ENCODE measurements at regions not wholly inside any gene's neighbourhood (a gene's known extent, or its start where the extent isn't known, plus 50 kb on each side); places are given as distances from the start of the nearest gene placed in this dataset.

DNA sequence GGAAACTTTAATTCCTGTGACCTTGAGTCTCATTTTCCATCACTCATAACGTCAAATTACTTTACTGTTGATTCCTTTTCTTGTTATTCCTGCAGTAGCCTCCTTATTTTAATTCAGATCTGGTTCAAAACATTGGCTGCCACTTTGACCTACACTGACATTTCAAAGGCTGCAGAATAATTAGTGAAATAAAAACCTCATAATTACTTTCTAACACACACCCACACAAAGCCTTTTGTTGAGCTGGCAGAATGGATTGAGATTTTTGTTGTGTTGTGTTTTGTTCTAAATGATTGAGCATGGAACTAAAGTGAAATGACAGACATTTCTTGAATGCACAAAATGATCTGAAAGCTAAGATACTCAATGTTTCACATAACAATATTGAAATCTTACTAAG, 507.5 kb upstream of the STXBP6 start:
- intact Hi-C loops (cut with micrococcal nuclease): no loop called here
- ATAC-seq: no peak

GRCh38 chr14:25552826-25553225, 502.9 kb upstream of the STXBP6 start:
- DNase-seq (no peak), ATAC-seq (no peak)
- intact Hi-C loops (cut with micrococcal nuclease): no loop called here

More for the DNA sequence above, 507.5 kb upstream of the STXBP6 start:
- DNase-seq: no peak

GRCh38 chr14:25551674-25552073, 501.7 kb upstream of the STXBP6 start:
- ATAC-seq: no peak
- DNase-seq: no peak
- intact Hi-C loops (cut with micrococcal nuclease): no loop called here

DNA sequence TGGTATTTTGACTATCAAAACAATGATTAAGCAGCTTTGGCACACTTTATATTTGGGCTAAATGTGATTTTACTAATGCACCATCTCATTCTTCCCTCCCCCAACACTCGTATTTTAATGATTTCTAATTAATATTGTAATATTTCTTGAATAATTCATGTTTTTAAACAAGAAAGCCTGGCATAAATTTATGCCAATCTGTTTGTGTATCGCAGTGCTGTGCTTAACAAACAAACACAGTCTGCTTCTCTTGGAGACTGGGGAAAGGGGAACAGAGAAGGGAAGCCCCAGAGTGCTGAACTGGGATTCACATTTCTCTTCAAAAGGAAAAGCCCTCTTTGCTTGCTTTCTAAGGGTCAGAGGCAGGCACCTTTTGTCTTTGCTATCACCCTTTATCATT, 496.9 kb upstream of the STXBP6 start:
- ATAC-seq (no peak), DNase-seq (no peak)
- intact Hi-C loops (cut with micrococcal nuclease): no loop called here

DNA sequence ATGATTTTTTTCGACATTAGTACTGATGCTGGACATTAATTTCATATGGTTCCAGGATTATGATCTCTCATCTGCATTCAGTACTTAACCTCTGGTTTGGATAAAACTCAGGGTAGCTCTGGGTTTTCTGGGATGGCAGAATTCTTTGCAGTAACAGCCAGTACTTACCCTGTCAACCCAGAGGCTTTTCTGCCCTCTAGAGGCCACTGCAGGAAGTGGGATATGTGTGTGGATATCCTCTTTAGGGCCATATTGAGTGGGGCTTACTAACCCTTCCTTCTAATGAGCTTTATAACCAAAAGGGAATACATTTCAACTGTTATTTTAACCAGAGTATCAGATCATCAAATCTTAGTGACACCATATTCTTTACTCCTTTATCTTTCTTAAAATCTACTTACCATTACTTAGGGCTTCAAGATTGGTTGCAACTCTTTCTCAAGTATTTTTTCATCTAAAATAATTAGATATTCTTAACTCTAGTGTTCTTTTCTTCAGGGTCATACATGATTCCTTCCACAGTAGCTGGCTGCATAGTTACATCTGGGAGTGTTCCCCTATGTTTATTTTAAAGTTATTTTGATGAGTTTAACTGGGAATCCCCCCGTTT, 488.0 kb upstream of the STXBP6 start:
- intact Hi-C loops (cut with micrococcal nuclease): no loop called here
- DNase-seq (no peak), ATAC-seq (no peak)

GRCh38 chr14:25526290-25526689, 476.3 kb upstream of the STXBP6 start:
- DNase-seq: no peak
- no peak for ATAC-seq
- intact Hi-C loops (cut with micrococcal nuclease): no loop called here

DNA sequence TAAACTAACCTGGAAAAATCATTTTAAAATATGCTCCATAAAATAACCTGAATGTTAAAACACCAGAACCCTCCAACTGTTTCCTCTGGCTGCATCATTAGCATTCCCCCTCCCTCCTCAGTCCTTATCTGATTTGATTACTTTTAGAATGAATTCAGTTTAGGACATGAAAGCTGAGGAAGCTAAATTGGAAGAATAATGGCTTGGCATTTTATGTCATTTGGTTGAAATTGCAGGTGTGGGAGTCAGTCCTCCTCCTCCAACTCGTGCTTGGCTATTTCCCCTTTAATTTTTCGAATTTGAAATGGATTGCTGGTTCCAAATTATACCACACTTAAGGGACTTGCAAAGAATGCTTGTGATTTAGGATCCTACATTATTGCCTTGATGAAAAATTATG, 473.0 kb upstream of the STXBP6 start:
- no peak for DNase-seq
- ATAC-seq: no peak
- intact Hi-C loops (cut with micrococcal nuclease): no loop called here

DNA sequence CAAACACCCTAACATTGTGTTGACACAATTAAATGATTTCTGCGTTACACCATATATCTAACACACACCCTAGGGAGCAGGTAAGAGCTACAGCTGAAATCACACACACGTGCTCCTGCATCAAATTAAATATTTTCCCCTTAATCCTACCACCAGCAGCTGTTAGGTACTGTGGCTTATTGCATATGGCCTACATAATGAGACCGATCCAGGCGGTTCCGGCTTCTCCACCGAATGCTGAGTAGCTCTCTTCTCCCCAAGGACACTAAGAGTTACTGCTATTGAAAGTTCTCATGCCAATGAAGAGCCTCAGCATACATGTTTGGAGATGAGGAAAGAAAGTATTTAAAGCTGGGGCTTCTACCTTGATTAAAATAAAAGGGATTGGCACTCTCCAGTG, 472.2 kb upstream of the STXBP6 start:
- intact Hi-C loops (cut with micrococcal nuclease): no loop called here
- DNase-seq (no peak), ATAC-seq (no peak)

- DNase-seq (no peak), ATAC-seq (no peak)
- intact Hi-C loops (cut with micrococcal nuclease): no loop called here
Observed at GRCh38 chr14:25521616-25522015, 471.7 kb upstream of the STXBP6 start.

DNA sequence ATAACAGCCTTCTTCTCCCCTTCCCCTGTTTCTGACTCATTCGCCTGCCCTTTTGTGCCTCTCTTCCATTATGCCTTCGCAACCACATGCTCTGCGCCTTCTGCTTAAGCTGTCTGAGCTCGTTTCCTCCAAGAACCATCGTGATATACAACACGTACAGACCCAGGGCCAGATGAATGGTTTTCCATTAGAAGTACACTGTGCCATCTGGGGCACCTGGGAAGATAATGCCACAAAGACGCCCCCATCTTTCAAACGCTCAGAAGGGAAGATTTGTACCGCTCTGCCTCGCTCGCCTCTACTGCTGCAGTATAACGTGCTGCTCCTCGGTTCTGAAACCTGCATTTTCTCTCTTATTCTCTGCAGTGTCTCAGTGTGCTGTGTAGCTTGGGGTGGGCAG, 470.9 kb upstream of the STXBP6 start:
- intact Hi-C loops (cut with micrococcal nuclease): no loop called here
- DNase-seq: no peak
- ATAC-seq: no peak

- intact Hi-C loops (cut with micrococcal nuclease): no loop called here
- ATAC-seq (no peak), DNase-seq (no peak)
Observed at GRCh38 chr14:25518364-25518763, 468.4 kb upstream of the STXBP6 start.

DNA sequence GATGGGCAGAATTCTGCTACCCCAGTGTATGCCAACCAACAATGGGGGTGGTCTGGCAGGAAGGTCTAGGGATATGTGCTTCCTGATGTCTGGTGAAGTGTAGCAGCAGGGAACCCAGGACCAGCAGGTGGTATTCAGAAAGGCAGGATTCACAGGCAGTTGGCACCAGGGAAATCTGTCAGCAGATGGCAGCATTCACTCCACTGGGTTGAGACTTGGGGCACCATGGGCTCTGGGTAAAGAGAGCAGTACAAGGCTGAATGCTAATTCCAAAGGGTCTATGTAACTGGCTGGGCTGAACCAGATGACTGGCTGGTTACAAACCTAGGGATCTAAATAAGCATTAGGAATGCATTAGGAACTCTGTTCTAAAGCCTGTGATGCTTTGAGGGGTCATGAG, 466.9 kb upstream of the STXBP6 start:
- ATAC-seq (no peak), DNase-seq (no peak)
- intact Hi-C loops (cut with micrococcal nuclease): no loop called here

DNA sequence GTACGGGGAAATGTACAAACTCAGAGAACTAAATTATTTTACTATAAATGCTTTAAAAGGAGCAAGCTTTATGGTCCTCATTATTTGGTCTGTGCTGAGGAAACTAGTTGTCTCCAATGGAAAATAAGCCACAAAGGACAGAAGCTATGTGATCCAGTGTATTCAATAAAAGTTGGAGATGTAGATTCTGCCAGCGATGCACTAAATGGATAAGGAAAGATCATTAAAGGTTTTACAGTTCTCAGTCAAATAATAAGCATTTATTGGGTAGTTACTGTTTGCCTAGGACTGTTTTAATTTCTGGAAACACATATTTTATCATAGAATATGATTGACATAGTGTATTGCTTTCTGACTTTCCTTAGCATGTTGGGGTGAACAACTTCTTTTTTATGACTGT, 458.9 kb upstream of the STXBP6 start:
- no peak for ATAC-seq
- no peak for DNase-seq
- intact Hi-C loops (cut with micrococcal nuclease): no loop called here

DNA sequence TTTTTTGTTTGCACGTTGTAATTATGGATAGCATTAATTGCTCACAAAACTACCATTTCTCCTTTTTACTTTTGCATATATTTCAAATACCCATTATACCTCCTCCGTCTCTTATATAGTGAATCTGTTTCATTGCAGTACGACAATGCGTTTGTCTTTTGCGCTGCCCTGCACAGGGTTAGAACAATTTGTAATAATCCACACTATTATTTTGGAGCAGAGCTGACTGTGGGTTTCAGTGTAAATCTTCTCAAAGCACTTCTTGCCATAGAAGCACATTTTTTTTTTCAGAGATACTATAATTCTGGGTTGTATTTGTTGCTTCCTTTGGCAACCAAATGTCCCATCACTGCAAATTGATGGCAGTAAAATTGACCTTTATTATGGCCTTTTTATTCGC, 451.8 kb upstream of the STXBP6 start:
- intact Hi-C loops (cut with micrococcal nuclease): no loop called here
- DNase-seq: no peak
- no peak for ATAC-seq

DNA sequence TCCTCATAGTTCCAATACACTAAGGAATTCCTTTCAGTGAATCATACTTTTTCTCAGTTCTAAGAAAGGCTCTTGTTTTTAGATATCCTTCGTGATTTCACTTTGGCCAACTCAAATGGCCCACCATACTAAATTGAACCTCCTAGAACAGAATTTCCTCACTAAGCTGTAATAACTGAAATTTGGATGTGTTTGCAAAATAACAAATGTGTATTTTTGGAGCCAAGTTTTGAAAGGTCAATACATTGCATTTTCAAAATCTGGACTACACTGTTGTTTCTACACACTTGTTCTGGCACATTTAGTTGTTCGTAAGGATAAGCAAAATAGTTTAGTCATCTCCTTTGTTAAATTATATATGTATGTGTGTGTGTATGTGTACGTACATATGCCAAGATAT, 439.0 kb upstream of the STXBP6 start:
- intact Hi-C loops (cut with micrococcal nuclease): no loop called here
- no peak for ATAC-seq
- DNase-seq: no peak

DNA sequence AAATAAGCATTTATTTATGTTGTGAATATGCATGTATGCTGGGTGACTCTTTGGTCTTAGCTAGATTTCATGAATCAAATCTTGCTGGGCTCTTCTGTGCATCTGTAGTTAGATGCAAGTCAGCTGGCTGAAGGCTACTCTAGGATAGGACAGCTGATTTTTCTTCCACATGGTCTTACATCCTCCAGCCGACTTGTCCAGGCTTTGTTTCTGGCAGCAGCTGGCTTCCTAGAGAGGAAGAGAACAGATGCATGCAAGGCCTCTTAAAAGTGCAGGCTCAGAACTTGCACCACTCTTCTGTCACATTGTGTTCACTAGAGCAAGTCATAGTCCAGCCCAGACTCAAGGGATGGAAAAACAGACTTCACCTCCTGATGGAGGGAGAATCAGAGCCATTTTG, 435.4 kb upstream of the STXBP6 start:
- intact Hi-C loops (cut with micrococcal nuclease): no loop called here
- no peak for ATAC-seq

GRCh38 chr14:25484906-25485305, 435.0 kb upstream of the STXBP6 start:
- intact Hi-C loops (cut with micrococcal nuclease): no loop called here
- no peak for ATAC-seq
- DNase-seq: no peak

More for the DNA sequence above, 435.4 kb upstream of the STXBP6 start:
- no peak for DNase-seq

GRCh38 chr14:25484235-25484634, 434.3 kb upstream of the STXBP6 start:
- no peak for ATAC-seq
- intact Hi-C loops (cut with micrococcal nuclease): no loop called here

DNA sequence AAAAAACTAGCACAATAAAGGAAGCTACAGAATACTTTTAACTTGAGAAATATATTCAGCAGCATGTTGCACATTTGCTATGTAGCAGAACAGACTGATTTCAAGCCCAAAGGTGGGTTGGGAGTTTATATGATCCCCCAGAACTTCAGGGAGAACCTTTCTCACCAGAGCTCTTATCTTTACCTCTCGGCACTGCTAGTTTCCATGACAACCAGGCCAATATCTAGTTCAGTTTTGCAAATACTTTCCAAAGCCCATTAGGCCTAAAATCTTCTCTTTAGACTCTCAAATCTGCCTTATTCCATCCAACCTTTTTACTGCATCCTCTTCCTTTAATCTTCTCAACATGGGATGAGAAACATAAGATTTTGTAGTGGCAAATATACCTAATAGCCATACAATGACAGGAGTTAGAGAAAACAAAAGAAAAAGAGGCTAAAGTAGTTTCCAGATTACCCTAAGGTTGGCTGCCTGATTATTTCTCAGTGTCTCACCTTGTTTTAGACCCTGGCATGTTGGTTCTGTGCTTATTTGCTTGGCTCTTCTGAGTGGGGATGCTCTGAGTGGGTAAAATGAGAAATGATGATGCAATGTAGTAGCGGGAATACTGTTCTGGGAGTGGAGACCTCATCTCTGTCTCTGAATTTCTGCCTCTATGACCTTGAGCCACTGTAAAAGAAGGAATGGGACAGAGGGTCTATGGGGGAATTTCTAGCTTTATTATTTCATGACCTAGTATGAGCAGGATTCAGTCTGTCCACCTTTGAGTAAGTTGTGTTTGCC, 427.6 kb upstream of the STXBP6 start:
- ATAC-seq (no peak), DNase-seq (no peak)
- intact Hi-C loops (cut with micrococcal nuclease): no loop called here

More at GRCh38 chr14:25484235-25484634, 434.3 kb upstream of the STXBP6 start:
- DNase-seq: no peak

GRCh38 chr14:25472700-25473099, 422.8 kb upstream of the STXBP6 start:
- no peak for DNase-seq
- intact Hi-C loops (cut with micrococcal nuclease): no loop called here

GRCh38 chr14:25464772-25465171, 414.8 kb upstream of the STXBP6 start:
- ATAC-seq (no peak), DNase-seq (no peak)
- intact Hi-C loops (cut with micrococcal nuclease): no loop called here

More at GRCh38 chr14:25472700-25473099, 422.8 kb upstream of the STXBP6 start:
- no peak for ATAC-seq
